ENCODE measurements at regions not wholly inside any gene's neighbourhood (a gene's known extent, or its start where the extent isn't known, plus 50 kb on each side); places are given as distances from the start of the nearest gene placed in this dataset.

- TF ChIP-seq CEBPB (IDR thresholded peaks at IDR 0.05; ENCODE audit: borderline replicate concordance in 1 of 2, low read depth in 2 of 2, low read length in 2 of 2) (no peak), EP300 (IDR thresholded peaks at IDR 0.05; ENCODE audit: borderline replicate concordance in 1 of 2, control insufficient read depth in 1 of 2, low read depth in 2 of 2, low read length in 2 of 2) (no peak), TARDBP (IDR thresholded peaks at IDR 0.05; ENCODE audit: borderline replicate concordance) (no peak), SRF (IDR thresholded peaks at IDR 0.05; ENCODE audit: low read depth in 2 of 2, low read length in 2 of 2) (no peak)
- TF ChIP-seq, protein P1, sequence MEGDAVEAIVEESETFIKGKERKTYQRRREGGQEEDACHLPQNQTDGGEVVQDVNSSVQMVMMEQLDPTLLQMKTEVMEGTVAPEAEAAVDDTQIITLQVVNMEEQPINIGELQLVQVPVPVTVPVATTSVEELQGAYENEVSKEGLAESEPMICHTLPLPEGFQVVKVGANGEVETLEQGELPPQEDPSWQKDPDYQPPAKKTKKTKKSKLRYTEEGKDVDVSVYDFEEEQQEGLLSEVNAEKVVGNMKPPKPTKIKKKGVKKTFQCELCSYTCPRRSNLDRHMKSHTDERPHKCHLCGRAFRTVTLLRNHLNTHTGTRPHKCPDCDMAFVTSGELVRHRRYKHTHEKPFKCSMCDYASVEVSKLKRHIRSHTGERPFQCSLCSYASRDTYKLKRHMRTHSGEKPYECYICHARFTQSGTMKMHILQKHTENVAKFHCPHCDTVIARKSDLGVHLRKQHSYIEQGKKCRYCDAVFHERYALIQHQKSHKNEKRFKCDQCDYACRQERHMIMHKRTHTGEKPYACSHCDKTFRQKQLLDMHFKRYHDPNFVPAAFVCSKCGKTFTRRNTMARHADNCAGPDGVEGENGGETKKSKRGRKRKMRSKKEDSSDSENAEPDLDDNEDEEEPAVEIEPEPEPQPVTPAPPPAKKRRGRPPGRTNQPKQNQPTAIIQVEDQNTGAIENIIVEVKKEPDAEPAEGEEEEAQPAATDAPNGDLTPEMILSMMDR (IDR thresholded peaks at IDR 0.05 in 2 of 3, conservative IDR thresholded peaks at IDR 0.05 in 1 of 3; ENCODE audit: control insufficient read depth in 2 of 3, extremely low read depth in 1 of 3, insufficient read depth in 1 of 3, low read depth in 3 of 3, low read length in 3 of 3): no peak
Observed at GRCh38 chr1:218964471-218965185, 209.1 kb upstream of the LYPLAL1 start.

Measured in GM12878 (cell line).